Naive thymus-derived CD4-positive, alpha-beta T cell (primary cell): ENCODE measurements at regions not wholly inside any gene's neighbourhood (a gene's known extent, or its start where the extent isn't known, plus 50 kb on each side); places are given as distances from the start of the nearest gene placed in this dataset.
A peak's percentile ranks its signal among the peaks of the same experiment; 100 is the strongest.

Source experiments
- ATAC-seq: fragments of 150-1000 bp; cut with Tn5 transposase; 2 replicates; pipeline ENCODE4 v1.10.0; 2021; ENCODE audit warnings: mild to moderate bottlenecking, moderate library complexity
- CTCF ChIA-PET: fragments of 350-600 bp; sonication (Branson Sonifier 250); formaldehyde crosslinking; loops from one replicate; lab custom pipeline; 2021; ENCODE audit warnings: antibody characterized with exemption; lab: Charles Lee
- POLR2A ChIA-PET: fragments of 350-600 bp; sonication (Branson Sonifier 250); formaldehyde crosslinking; loops from one replicate; lab custom pipeline; 2021; ENCODE audit warnings: antibody characterized with exemption, inconsistent platforms; lab: Charles Lee
- DNase-seq, 9 donors: peaks; one replicate each; pipeline versions ENCODE4 v3.0.0 to v3.0.0-alpha.2; 2020 to 2022; ENCODE audit warnings: mixed read lengths in 1 of 9
- H3K27ac ChIP-seq: one replicate; pipeline ENCODE4 v1.7.0; 2013; ENCODE audit warnings: mild to moderate bottlenecking, low read depth, low read length, moderate library complexity
- H3K27me3 ChIP-seq, 2 donors: one replicate each; pipeline ENCODE4 v1.7.0; 2013; ENCODE audit warnings: low read length in 2 of 2, mild to moderate bottlenecking in 2 of 2, moderate library complexity in 2 of 2; ENCODE audit not compliant: control insufficient read depth in 2 of 2, insufficient read depth in 2 of 2
- H3K36me3 ChIP-seq, 3 experiments: 1 replicate in 2 of 3; 2 replicates in 1 of 3; pipeline ENCODE4 v1.7.0; 2013; ENCODE audit warnings: low read length in 3 of 3, mild to moderate bottlenecking in 3 of 3, moderate library complexity in 1 of 3; ENCODE audit not compliant: insufficient read depth in 3 of 3, control insufficient read depth in 2 of 3
- H3K4me1 ChIP-seq, 2 donors: one replicate each; pipeline ENCODE4 v1.7.0; 2013; ENCODE audit warnings: low read length in 2 of 2, mild to moderate bottlenecking in 2 of 2, moderate library complexity in 1 of 2; ENCODE audit not compliant: control insufficient read depth in 2 of 2, insufficient read depth in 2 of 2
- H3K4me3 ChIP-seq: 2 replicates; pipeline ENCODE4 v1.7.0; 2013; ENCODE audit warnings: mild to moderate bottlenecking, low read length
- H3K9me3 ChIP-seq, 3 experiments: 1 replicate in 2 of 3; 2 replicates in 1 of 3; pipeline ENCODE4 v1.7.0; 2013; ENCODE audit warnings: low read length in 3 of 3; ENCODE audit not compliant: control insufficient read depth in 2 of 3
- H3K27ac Mint-ChIP-seq, 9 donors: one replicate each; pipeline ENCODE4 v1.8.0; 2020 to 2022; ENCODE audit warnings: mixed read lengths in 9 of 9, mild to moderate bottlenecking in 8 of 9, moderate library complexity in 5 of 9, inconsistent platforms in 2 of 9
- H3K27me3 Mint-ChIP-seq, 5 donors: one replicate each; pipeline ENCODE4 v1.8.0; 2021 to 2022; ENCODE audit warnings: mixed read lengths in 5 of 5, mild to moderate bottlenecking in 1 of 5
- H3K36me3 Mint-ChIP-seq, 5 donors: one replicate each; pipeline ENCODE4 v1.8.0; 2020 to 2022; ENCODE audit warnings: mixed read lengths in 5 of 5, mild to moderate bottlenecking in 3 of 5, inconsistent platforms in 1 of 5
- H3K4me1 Mint-ChIP-seq, 7 donors: one replicate each; pipeline ENCODE4 v1.8.0; 2020 to 2022; ENCODE audit warnings: mixed read lengths in 7 of 7, mild to moderate bottlenecking in 3 of 7, inconsistent platforms in 1 of 7
- H3K4me3 Mint-ChIP-seq, 10 donors: one replicate each; pipeline ENCODE4 v1.8.0; 2020 to 2022; ENCODE audit warnings: mild to moderate bottlenecking in 10 of 10, mixed read lengths in 10 of 10, moderate library complexity in 6 of 10, inconsistent platforms in 2 of 10
- H3K9me3 Mint-ChIP-seq, 11 donors: one replicate each; pipeline ENCODE4 v1.8.0; 2020 to 2022; ENCODE audit warnings: mixed read lengths in 11 of 11, mild to moderate bottlenecking in 4 of 11, inconsistent platforms in 1 of 11, moderate library complexity in 1 of 11
- intact Hi-C, 2 donors: fragments of 100-400 bp; cut with micrococcal nuclease; formaldehyde crosslinking; loops; one replicate each; pipeline ENCODE4 v1.15.1; 2023

DNA sequence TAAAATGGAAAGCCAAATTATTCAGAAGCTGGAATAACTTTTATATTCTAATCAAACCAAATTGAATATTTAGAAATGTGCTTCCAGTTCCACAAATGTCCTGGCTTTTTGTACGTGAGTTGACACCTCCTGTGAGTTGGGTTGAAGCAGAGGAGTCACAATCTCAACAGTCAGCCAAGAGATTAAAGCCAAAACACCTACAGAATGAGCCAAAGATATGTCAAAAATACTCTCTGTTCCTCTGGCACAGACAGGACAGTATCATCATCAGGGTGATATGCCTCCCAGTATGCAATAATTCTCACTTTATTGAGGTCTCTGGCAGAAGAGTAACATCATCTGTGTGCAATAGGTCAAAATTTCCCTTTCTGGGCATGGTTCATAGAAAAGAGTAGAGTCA, 914.3 kb upstream of the AMELY start:
- H3K27me3 Mint-ChIP-seq, result no peaks in the 10 kb centered on the region
- Histone ChIP-seq H3K27ac (no peak overlapping the region), H3K36me3 (no peaks in the 10 kb centered on the region), H3K27me3 (no peaks in the 10 kb centered on the region), H3K4me3 (no peak overlapping the region), H3K4me1 (no peaks in the 10 kb centered on the region), H3K9me3 (no peaks in the 10 kb centered on the region)
- no peaks in the 10 kb centered on the region for H3K36me3 Mint-ChIP-seq
- intact Hi-C loops, result no loop called here
- peaks cover 0 to 3% (median 0%) of the 10 kb centered on the region in 11 donors for H3K9me3 Mint-ChIP-seq
- no peaks in the 10 kb centered on the region for H3K4me1 Mint-ChIP-seq
- H3K27ac Mint-ChIP-seq, result no peak overlapping the region
- no peak for DNase-seq
- ChIA-PET POLR2A (no interaction called here), CTCF (no interaction called here)
- no peak for ATAC-seq
- no peak overlapping the region for H3K4me3 Mint-ChIP-seq

- intact Hi-C loops, result no loop called here
- no peak overlapping the region for H3K4me3 Mint-ChIP-seq
- H3K4me1 Mint-ChIP-seq, result no peaks in the 10 kb centered on the region
- DNase-seq, result no peak
- H3K9me3 Mint-ChIP-seq, result peaks cover 0 to 3% (median 0%) of the 10 kb centered on the region in 11 donors
- POLR2A ChIA-PET, result no interaction called here
- ATAC-seq, result no peak
- CTCF ChIA-PET, result no interaction called here
- H3K27me3 Mint-ChIP-seq, result no peaks in the 10 kb centered on the region
- no peak overlapping the region for H3K27ac Mint-ChIP-seq
- H3K4me1 ChIP-seq, result no peaks in the 10 kb centered on the region
- H3K9me3 ChIP-seq, result no peaks in the 10 kb centered on the region
- H3K36me3 Mint-ChIP-seq, result no peaks in the 10 kb centered on the region
- H3K27me3 ChIP-seq, result no peaks in the 10 kb centered on the region
- H3K36me3 ChIP-seq, result no peaks in the 10 kb centered on the region
- no peak overlapping the region for H3K27ac ChIP-seq
- H3K4me3 ChIP-seq, result no peak overlapping the region
These were observed 909.9 kb upstream of the AMELY start for GRCh38 chrY:7821295-7822035.

- Histone ChIP-seq H3K9me3 (no peaks in the 10 kb centered on the region), H3K36me3 (no peaks in the 10 kb centered on the region), H3K27ac (no peak overlapping the region), H3K4me3 (no peak overlapping the region), H3K27me3 (no peaks in the 10 kb centered on the region), H3K4me1 (no peaks in the 10 kb centered on the region)
- H3K4me1 Mint-ChIP-seq, result no peaks in the 10 kb centered on the region
- ChIA-PET CTCF (no interaction called here), POLR2A (no interaction called here)
- H3K4me3 Mint-ChIP-seq, result no peak overlapping the region
- no peak overlapping the region for H3K27ac Mint-ChIP-seq
- DNase-seq (no peak), ATAC-seq (no peak)
- H3K27me3 Mint-ChIP-seq, result no peaks in the 10 kb centered on the region
- peaks cover 0 to 2% (median 0%) of the 10 kb centered on the region in 11 donors for H3K9me3 Mint-ChIP-seq
- H3K36me3 Mint-ChIP-seq, result no peaks in the 10 kb centered on the region
- intact Hi-C loops, result loop anchor here (1.0 to 10.0 kb wide), 5 partner anchors 474 to 854 kb away; no protein-coding TSS in a partner anchor
These were observed 907.4 kb upstream of the AMELY start for GRCh38 chrY:7818924-7819323.

GRCh38 chrY:7816567-7816966, 905.0 kb upstream of the AMELY start:
- Mint-ChIP-seq H3K36me3 (no peaks in the 10 kb centered on the region), H3K27ac (no peak overlapping the region), H3K4me1 (no peaks in the 10 kb centered on the region), H3K27me3 (no peaks in the 10 kb centered on the region), H3K9me3 (no peaks in the 10 kb centered on the region), H3K4me3 (no peak overlapping the region)
- Histone ChIP-seq H3K4me3 (no peak overlapping the region), H3K9me3 (no peaks in the 10 kb centered on the region), H3K4me1 (no peaks in the 10 kb centered on the region), H3K27ac (no peak overlapping the region), H3K27me3 (no peaks in the 10 kb centered on the region), H3K36me3 (no peaks in the 10 kb centered on the region)
- no peak for DNase-seq
- ChIA-PET POLR2A (no interaction called here), CTCF (no interaction called here)
- intact Hi-C loops, result loop anchor here in 1 of 2 donors (10.0 kb wide), 2 partner anchors 472 to 852 kb away; no protein-coding TSS in a partner anchor
- ATAC-seq, result no peak

DNA sequence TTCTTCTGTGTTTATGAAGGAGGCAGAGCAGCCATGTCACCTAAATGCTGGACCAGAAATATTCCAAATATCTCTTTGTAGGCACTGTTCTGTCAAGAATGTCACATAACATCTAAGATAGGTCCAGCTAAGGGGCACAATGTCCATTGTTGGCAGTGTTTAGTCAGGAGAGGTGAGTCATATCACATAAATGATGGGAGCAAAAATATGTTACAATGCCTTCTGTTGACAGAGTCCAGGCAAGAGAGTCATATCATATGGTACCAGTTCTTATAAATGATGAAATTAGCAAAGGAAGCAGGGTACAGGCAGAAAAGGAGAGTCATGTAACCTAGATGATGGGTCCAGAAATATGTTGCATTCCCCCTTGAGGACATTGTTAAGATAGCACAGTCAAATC, 904.4 kb upstream of the AMELY start:
- no peak for ATAC-seq
- H3K4me3 Mint-ChIP-seq, result no peak overlapping the region
- no peaks in the 10 kb centered on the region for H3K4me1 ChIP-seq
- DNase-seq, result no peak
- H3K4me1 Mint-ChIP-seq, result no peaks in the 10 kb centered on the region
- no peaks in the 10 kb centered on the region for H3K9me3 Mint-ChIP-seq
- no peaks in the 10 kb centered on the region for H3K36me3 Mint-ChIP-seq
- H3K4me3 ChIP-seq, result no peak overlapping the region
- H3K27ac Mint-ChIP-seq, result no peak overlapping the region
- H3K9me3 ChIP-seq, result no peaks in the 10 kb centered on the region
- CTCF ChIA-PET, result no interaction called here
- POLR2A ChIA-PET, result no interaction called here
- H3K27me3 ChIP-seq, result no peaks in the 10 kb centered on the region
- intact Hi-C loops, result loop anchor here in 1 of 2 donors (10.0 kb wide), 2 partner anchors 471 to 851 kb away; no protein-coding TSS in a partner anchor
- H3K36me3 ChIP-seq, result no peaks in the 10 kb centered on the region
- H3K27me3 Mint-ChIP-seq, result no peaks in the 10 kb centered on the region
- H3K27ac ChIP-seq, result no peak overlapping the region

DNA sequence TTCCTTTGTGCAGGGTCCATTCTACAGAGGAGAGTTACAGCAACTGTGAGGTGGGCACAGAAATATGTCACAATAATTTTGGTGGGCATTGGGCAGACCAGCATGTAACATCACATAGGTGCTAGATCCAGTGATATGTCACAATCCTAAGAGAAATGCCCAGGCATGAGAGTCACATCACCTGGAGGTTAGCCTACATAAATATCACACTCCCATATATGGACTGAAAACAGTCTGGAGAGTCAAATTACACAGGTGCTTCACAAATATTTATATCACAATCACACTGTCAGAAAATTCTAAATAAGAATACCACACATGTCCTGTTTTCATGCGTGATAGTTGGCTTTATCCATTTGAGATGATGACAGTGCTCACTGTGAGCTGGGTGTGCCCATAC, 903.7 kb upstream of the AMELY start:
- Mint-ChIP-seq H3K36me3 (no peaks in the 10 kb centered on the region), H3K27ac (no peak overlapping the region), H3K9me3 (no peaks in the 10 kb centered on the region), H3K27me3 (no peaks in the 10 kb centered on the region), H3K4me3 (no peak overlapping the region), H3K4me1 (no peaks in the 10 kb centered on the region)
- ATAC-seq (no peak), DNase-seq (no peak)
- intact Hi-C loops, result loop anchor here in 1 of 2 donors (10.0 kb wide), 2 partner anchors 470 to 850 kb away; no protein-coding TSS in a partner anchor
- POLR2A ChIA-PET, result no interaction called here
- H3K9me3 ChIP-seq, result no peaks in the 10 kb centered on the region
- no peaks in the 10 kb centered on the region for H3K4me1 ChIP-seq
- no peaks in the 10 kb centered on the region for H3K36me3 ChIP-seq
- CTCF ChIA-PET, result no interaction called here
- H3K27ac ChIP-seq, result no peak overlapping the region
- no peak overlapping the region for H3K4me3 ChIP-seq
- no peaks in the 10 kb centered on the region for H3K27me3 ChIP-seq

- Mint-ChIP-seq H3K27me3 (no peaks in the 10 kb centered on the region), H3K4me1 (no peaks in the 10 kb centered on the region), H3K36me3 (no peaks in the 10 kb centered on the region), H3K4me3 (no peak overlapping the region), H3K9me3 (no peaks in the 10 kb centered on the region), H3K27ac (no peak overlapping the region)
- Histone ChIP-seq H3K9me3 (no peaks in the 10 kb centered on the region), H3K4me3 (no peak overlapping the region), H3K4me1 (no peaks in the 10 kb centered on the region), H3K27me3 (no peaks in the 10 kb centered on the region), H3K27ac (no peak overlapping the region), H3K36me3 (no peaks in the 10 kb centered on the region)
- intact Hi-C loops, result loop anchor here in 1 of 2 donors (10.0 kb wide), 2 partner anchors 470 to 850 kb away; no protein-coding TSS in a partner anchor
- CTCF ChIA-PET, result no interaction called here
- POLR2A ChIA-PET, result no interaction called here
- DNase-seq (no peak), ATAC-seq (peak; percentile 60)
These were observed 902.8 kb upstream of the AMELY start for GRCh38 chrY:7814361-7814760.
